Brain microvascular endothelial cell (primary cell): ENCODE measurements at regions not wholly inside any gene's neighbourhood (a gene's known extent, or its start where the extent isn't known, plus 50 kb on each side); places are given as distances from the start of the nearest gene placed in this dataset.

Experiments
- DNase-seq: peaks from one replicate; pipeline ENCODE4 v3.0.0-alpha.2; 2020
- H3K27ac ChIP-seq: fragments of 250-450 bp; sonication (Bioruptor Pico); 2 replicates; pipeline ENCODE4 v1.5.1; 2020; ENCODE audit warnings: mild to moderate bottlenecking, moderate library complexity
- H3K27me3 ChIP-seq: fragments of 250-450 bp; sonication (Bioruptor Pico); replicated peaks from 2 replicates; pipeline ENCODE4 v1.5.1; 2020; ENCODE audit warnings: mild to moderate bottlenecking
- H3K36me3 ChIP-seq: fragments of 250-450 bp; sonication (Bioruptor Pico); replicated peaks from 2 replicates; pipeline ENCODE4 v1.5.1; 2020; ENCODE audit warnings: mild to moderate bottlenecking
- H3K4me3 ChIP-seq: 2 replicates; pipeline ENCODE4 v1.5.1; 2011; ENCODE audit warnings: low read depth, mild to moderate bottlenecking, control low read depth, low read length, moderate library complexity
- in situ Hi-C: cut with HindIII; loops from 2 replicates; pipeline ENCODE4 v1.10.0; 2017; ENCODE audit warnings: low sequenced_read_pairs, low pct_ligation_motif_present
- TF ChIP-seq, protein P1 (sequence below): IDR thresholded peaks from 2 replicates; pipeline ENCODE4 v1.5.1; 2011; ENCODE audit warnings: low read depth, mild to moderate bottlenecking, moderate library complexity, low read length, control low read depth, inconsistent platforms; ENCODE audit errors: missing control alignments

DNA sequence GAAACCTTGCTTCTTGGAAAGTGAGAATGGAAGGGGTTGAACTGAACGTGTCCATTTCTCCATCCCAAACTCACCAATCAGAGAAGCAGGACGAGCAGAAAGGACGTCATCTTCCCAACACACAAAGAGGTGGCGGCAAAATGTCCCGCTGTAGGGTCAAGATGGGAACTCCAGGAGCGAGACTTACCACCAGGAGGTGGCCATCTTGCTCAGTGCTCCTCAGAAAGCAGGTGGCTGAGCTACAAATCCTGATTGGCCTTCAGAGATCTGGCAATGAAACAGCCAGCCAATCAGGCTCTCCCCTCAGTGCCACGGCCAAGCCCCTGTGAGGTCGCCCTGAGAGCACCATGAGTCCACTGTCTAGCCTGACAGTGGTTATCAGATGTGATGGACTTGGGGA is 259.0 kb downstream of the NDUFS4 start:
- in situ Hi-C loops: no loop called here
- no peak for DNase-seq
- Histone ChIP-seq H3K27ac (no peak overlapping the region), H3K36me3 (no peaks in the 10 kb centered on the region), H3K27me3 (no peaks in the 10 kb centered on the region), H3K4me3 (no peak overlapping the region)
- TF ChIP-seq, protein P1, sequence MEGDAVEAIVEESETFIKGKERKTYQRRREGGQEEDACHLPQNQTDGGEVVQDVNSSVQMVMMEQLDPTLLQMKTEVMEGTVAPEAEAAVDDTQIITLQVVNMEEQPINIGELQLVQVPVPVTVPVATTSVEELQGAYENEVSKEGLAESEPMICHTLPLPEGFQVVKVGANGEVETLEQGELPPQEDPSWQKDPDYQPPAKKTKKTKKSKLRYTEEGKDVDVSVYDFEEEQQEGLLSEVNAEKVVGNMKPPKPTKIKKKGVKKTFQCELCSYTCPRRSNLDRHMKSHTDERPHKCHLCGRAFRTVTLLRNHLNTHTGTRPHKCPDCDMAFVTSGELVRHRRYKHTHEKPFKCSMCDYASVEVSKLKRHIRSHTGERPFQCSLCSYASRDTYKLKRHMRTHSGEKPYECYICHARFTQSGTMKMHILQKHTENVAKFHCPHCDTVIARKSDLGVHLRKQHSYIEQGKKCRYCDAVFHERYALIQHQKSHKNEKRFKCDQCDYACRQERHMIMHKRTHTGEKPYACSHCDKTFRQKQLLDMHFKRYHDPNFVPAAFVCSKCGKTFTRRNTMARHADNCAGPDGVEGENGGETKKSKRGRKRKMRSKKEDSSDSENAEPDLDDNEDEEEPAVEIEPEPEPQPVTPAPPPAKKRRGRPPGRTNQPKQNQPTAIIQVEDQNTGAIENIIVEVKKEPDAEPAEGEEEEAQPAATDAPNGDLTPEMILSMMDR: no peak

DNA sequence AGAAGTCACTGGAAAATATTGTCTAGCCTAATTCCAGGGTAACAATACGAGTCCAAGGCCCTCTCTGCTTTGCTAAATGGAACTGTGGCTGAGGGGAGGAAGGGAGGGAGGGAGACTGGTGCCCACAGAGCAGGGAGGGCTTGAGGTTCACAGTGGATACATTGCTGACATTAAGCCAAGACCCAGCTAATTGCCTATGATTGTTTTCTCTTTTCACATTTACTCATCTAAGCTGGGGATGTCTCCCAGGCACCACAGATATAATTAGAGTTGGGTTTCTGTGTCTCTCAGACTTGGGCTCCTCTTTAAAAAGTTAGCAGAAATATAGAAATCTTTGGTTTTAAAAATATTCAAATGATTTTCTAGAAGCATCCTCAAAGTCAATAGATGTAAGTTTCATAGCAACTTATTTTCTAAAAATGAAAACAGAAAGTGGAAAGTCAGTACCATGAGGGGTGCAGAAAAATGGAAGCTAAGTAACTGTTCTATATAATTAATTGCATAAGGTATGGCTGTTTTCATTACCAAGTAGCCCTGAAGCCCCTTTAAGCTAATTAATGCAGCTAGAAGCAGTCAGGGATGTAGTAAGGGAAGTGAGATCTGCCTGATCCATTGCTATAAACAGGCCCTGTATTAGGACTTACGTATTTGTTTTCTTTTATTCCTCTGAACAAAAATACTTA is 259.8 kb downstream of the NDUFS4 start:
- H3K27ac ChIP-seq: no peak overlapping the region
- TF ChIP-seq, protein P1: no peak
- DNase-seq: no peak
- H3K27me3 ChIP-seq: no peaks in the 10 kb centered on the region
- H3K4me3 ChIP-seq: no peak overlapping the region
- no peaks in the 10 kb centered on the region for H3K36me3 ChIP-seq
- in situ Hi-C loops: no loop called here

DNA sequence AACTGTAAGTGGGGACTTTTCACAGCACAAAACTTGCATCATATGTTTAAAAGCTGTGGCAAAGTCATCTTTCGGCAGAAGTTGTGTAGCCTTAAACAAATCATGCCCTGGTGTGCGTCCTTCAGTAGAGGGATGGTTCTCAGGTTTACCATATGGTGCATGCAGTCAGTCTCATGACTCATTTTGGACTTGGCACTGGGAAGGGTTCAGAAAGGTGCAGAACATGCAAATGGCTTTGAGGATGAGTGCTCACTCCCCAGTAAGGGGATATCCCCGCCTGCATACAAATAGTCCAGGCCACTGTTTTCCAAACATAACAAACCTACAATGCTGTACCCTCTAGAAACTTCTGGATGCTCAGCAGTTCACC is 260.3 kb downstream of the NDUFS4 start:
- Histone ChIP-seq H3K27me3 (no peaks in the 10 kb centered on the region), H3K36me3 (no peaks in the 10 kb centered on the region), H3K4me3 (no peak overlapping the region), H3K27ac (no peak overlapping the region)
- TF ChIP-seq, protein P1: no peak
- no peak for DNase-seq
- in situ Hi-C loops: no loop called here

DNA sequence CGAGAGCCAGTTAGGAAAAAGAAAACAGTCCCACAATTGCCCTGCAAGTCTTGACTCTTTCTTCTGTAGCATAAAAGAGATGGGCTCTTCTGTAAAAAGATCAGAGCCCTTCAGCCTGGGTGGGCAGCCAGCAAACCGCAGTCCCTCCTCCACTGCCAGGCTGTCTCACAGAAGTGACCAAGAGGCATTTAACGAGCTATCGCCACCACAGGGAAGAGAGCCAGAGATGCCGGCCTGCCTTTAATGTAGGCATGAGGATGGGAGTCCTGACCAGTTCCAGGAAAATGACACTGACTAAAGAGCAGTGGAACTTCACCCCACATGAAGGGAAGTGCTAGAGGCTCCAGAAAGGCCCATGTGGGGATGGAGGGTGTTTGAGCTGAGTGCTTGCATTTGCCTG is 264.6 kb downstream of the NDUFS4 start:
- no peak overlapping the region for H3K27ac ChIP-seq
- H3K4me3 ChIP-seq: no peak overlapping the region
- no peaks in the 10 kb centered on the region for H3K27me3 ChIP-seq
- in situ Hi-C loops: no loop called here
- TF ChIP-seq, protein P1: no peak
- DNase-seq: no peak
- no peaks in the 10 kb centered on the region for H3K36me3 ChIP-seq

DNA sequence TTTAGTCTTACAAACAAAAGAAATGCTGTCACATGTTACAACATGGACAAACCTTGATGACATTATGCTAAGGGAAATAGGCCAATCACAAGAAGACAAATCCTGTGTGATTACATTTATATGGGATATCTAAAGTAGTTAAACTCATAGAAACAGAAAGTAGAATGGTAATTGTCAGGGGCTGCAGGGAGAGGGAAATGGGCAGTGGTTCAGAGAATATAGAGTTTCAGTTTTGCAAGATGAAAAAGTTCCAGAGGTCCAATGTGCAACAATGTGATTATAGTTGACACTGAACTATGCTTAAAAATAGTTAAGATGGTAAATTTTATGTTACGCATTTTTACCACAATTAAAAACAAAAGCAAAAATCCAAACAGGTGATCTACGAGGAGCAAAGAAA is 265.5 kb downstream of the NDUFS4 start:
- H3K36me3 ChIP-seq: no peaks in the 10 kb centered on the region
- no peak overlapping the region for H3K4me3 ChIP-seq
- H3K27ac ChIP-seq: no peak overlapping the region
- no peak for DNase-seq
- H3K27me3 ChIP-seq: no peaks in the 10 kb centered on the region
- in situ Hi-C loops: no loop called here
- TF ChIP-seq, protein P1: no peak

DNA sequence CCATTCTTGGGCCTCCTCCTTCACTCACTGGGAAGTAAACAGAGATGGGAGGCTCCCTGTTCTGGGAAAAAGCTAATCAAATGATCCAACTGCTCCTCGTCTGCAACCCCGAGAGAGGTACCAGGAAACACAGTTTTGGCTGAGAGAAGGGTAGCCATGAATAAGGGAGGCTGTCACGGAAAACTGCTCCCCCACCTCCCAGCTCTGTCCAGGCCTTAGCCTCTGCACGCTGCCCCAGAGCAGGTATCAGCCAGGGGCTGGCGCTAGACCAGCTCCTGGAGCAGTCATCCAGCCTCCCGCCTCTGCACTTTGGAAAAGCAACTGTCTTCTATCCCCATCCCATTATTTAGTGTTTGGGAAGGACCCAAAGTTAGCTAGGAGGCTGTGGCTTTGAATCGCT is 266.1 kb downstream of the NDUFS4 start:
- Histone ChIP-seq H3K4me3 (no peak overlapping the region), H3K27me3 (no peaks in the 10 kb centered on the region), H3K36me3 (no peaks in the 10 kb centered on the region), H3K27ac (no peak overlapping the region)
- no peak for DNase-seq
- TF ChIP-seq, protein P1: no peak
- in situ Hi-C loops: no loop called here
